ENCODE measurements at regions not wholly inside any gene's neighbourhood (a gene's known extent, or its start where the extent isn't known, plus 50 kb on each side); places are given as distances from the start of the nearest gene placed in this dataset.

GRCh38 chr3:67790043-67790442, 135.6 kb upstream of the SUCLG2 start:
- intact Hi-C loops (cut with DNase I): loop anchor here in 2 of 4 donors (5.0 to 10.0 kb wide), 2 partner anchors 405 to 408 kb away; no protein-coding TSS in a partner anchor
- H3K4me1 ChIP-seq (ENCODE audit: control insufficient read depth, insufficient read depth, low read length): no peaks in the 10 kb centered on the region
- DNase-seq (peak in 1 of 3 donors; percentile 56), ATAC-seq (peak; percentile 41 to 48)
- H3K27me3 ChIP-seq (ENCODE audit: control insufficient read depth, insufficient read depth): no peaks in the 10 kb centered on the region
- H3K27ac ChIP-seq (ENCODE audit: low read length): no peak overlapping the region
- 35% methylated on average over 2 of the region's 2 CpGs for WGBS
- H3K9me3 ChIP-seq (ENCODE audit: control insufficient read depth, low read length): no peaks in the 10 kb centered on the region
- no peak overlapping the region for H3K4me3 ChIP-seq (ENCODE audit: low read length)

GRCh38 chr3:67788396-67788795, 134.0 kb upstream of the SUCLG2 start:
- no peaks in the 10 kb centered on the region for H3K9me3 ChIP-seq (ENCODE audit: control insufficient read depth, low read length)
- ATAC-seq: no peak
- H3K27ac ChIP-seq (ENCODE audit: low read length): no peak overlapping the region
- 63% methylated on average over 6 of the region's 6 CpGs for WGBS
- H3K4me3 ChIP-seq (ENCODE audit: low read length): no peak overlapping the region
- intact Hi-C loops (cut with DNase I): no loop called here
- no peaks in the 10 kb centered on the region for H3K4me1 ChIP-seq (ENCODE audit: control insufficient read depth, insufficient read depth, low read length)
- no peaks in the 10 kb centered on the region for H3K27me3 ChIP-seq (ENCODE audit: control insufficient read depth, insufficient read depth)
- DNase-seq: no peak

GRCh38 chr3:67783281-67784250, 129.2 kb upstream of the SUCLG2 start:
- Histone ChIP-seq H3K4me3 (ENCODE audit: low read length) (no peak overlapping the region), H3K4me1 (ENCODE audit: control insufficient read depth, insufficient read depth, low read length) (no peaks in the 10 kb centered on the region), H3K27me3 (ENCODE audit: control insufficient read depth, insufficient read depth) (no peaks in the 10 kb centered on the region), H3K27ac (ENCODE audit: low read length) (no peak overlapping the region), H3K9me3 (ENCODE audit: control insufficient read depth, low read length) (no peaks in the 10 kb centered on the region)
- no peak for ATAC-seq
- 57% methylated on average over 3 of the region's 3 CpGs for WGBS
- DNase-seq: no peak
- intact Hi-C loops (cut with DNase I): no loop called here

GRCh38 chr3:67781871-67782270, 127.5 kb upstream of the SUCLG2 start:
- Histone ChIP-seq H3K27ac (ENCODE audit: low read length) (no peak overlapping the region), H3K4me1 (ENCODE audit: control insufficient read depth, insufficient read depth, low read length) (no peaks in the 10 kb centered on the region), H3K27me3 (ENCODE audit: control insufficient read depth, insufficient read depth) (no peaks in the 10 kb centered on the region), H3K9me3 (ENCODE audit: control insufficient read depth, low read length) (no peaks in the 10 kb centered on the region), H3K4me3 (ENCODE audit: low read length) (no peak overlapping the region)
- DNase-seq: no peak
- ATAC-seq: no peak
- WGBS: 95% methylated on average over 7 of the region's 7 CpGs
- intact Hi-C loops (cut with DNase I): no loop called here

GRCh38 chr3:67781218-67781617, 126.8 kb upstream of the SUCLG2 start:
- intact Hi-C loops (cut with DNase I): no loop called here
- Histone ChIP-seq H3K27me3 (ENCODE audit: control insufficient read depth, insufficient read depth) (no peaks in the 10 kb centered on the region), H3K9me3 (ENCODE audit: control insufficient read depth, low read length) (no peaks in the 10 kb centered on the region), H3K4me3 (ENCODE audit: low read length) (no peak overlapping the region), H3K4me1 (ENCODE audit: control insufficient read depth, insufficient read depth, low read length) (no peaks in the 10 kb centered on the region), H3K27ac (ENCODE audit: low read length) (no peak overlapping the region)
- ATAC-seq: no peak
- DNase-seq: no peak
- 90% methylated on average over 11 of the region's 11 CpGs for WGBS

GRCh38 chr3:67774676-67775075, 120.3 kb upstream of the SUCLG2 start:
- ATAC-seq (no peak), DNase-seq (peak in 1 of 3 donors; percentile 35)
- Histone ChIP-seq H3K27ac (ENCODE audit: low read length) (no peak overlapping the region), H3K4me3 (ENCODE audit: low read length) (no peak overlapping the region), H3K27me3 (ENCODE audit: control insufficient read depth, insufficient read depth) (no peaks in the 10 kb centered on the region), H3K9me3 (ENCODE audit: control insufficient read depth, low read length) (no peaks in the 10 kb centered on the region), H3K4me1 (ENCODE audit: control insufficient read depth, insufficient read depth, low read length) (no peaks in the 10 kb centered on the region)
- intact Hi-C loops (cut with DNase I): no loop called here
- WGBS: 86% methylated on average over 7 of the region's 7 CpGs

- Histone ChIP-seq H3K27ac (ENCODE audit: low read length) (no peak overlapping the region), H3K9me3 (ENCODE audit: control insufficient read depth, low read length) (no peaks in the 10 kb centered on the region), H3K4me3 (ENCODE audit: low read length) (no peak overlapping the region), H3K4me1 (ENCODE audit: control insufficient read depth, insufficient read depth, low read length) (no peaks in the 10 kb centered on the region), H3K27me3 (ENCODE audit: control insufficient read depth, insufficient read depth) (no peaks in the 10 kb centered on the region)
- ATAC-seq: no peak
- WGBS: 86% methylated on average over 2 of the region's 2 CpGs
- DNase-seq: no peak
- intact Hi-C loops (cut with DNase I): no loop called here
These were observed 111.2 kb upstream of the SUCLG2 start for GRCh38 chr3:67765575-67765974.

GRCh38 chr3:67745296-67745695, 90.9 kb upstream of the SUCLG2 start:
- H3K9me3 ChIP-seq (ENCODE audit: control insufficient read depth, low read length): no peaks in the 10 kb centered on the region
- H3K27me3 ChIP-seq (ENCODE audit: control insufficient read depth, insufficient read depth): no peaks in the 10 kb centered on the region
- H3K4me3 ChIP-seq (ENCODE audit: low read length): no peak overlapping the region
- no peak for ATAC-seq
- no peak overlapping the region for H3K27ac ChIP-seq (ENCODE audit: low read length)
- no peak for DNase-seq
- 64% methylated on average over 1 of the region's 1 CpG for WGBS
- H3K4me1 ChIP-seq (ENCODE audit: control insufficient read depth, insufficient read depth, low read length): no peaks in the 10 kb centered on the region
- intact Hi-C loops (cut with DNase I): no loop called here

- no peak for DNase-seq
- Histone ChIP-seq H3K4me3 (ENCODE audit: low read length) (no peak overlapping the region), H3K4me1 (ENCODE audit: control insufficient read depth, insufficient read depth, low read length) (no peaks in the 10 kb centered on the region), H3K27ac (ENCODE audit: low read length) (no peak overlapping the region), H3K9me3 (ENCODE audit: control insufficient read depth, low read length) (no peaks in the 10 kb centered on the region), H3K27me3 (ENCODE audit: control insufficient read depth, insufficient read depth) (no peaks in the 10 kb centered on the region)
- no peak for ATAC-seq
- intact Hi-C loops (cut with DNase I): no loop called here
These were observed 90.3 kb upstream of the SUCLG2 start for GRCh38 chr3:67744699-67745098.

GRCh38 chr3:67739851-67740250, 85.4 kb upstream of the SUCLG2 start:
- Histone ChIP-seq H3K9me3 (ENCODE audit: control insufficient read depth, low read length) (no peaks in the 10 kb centered on the region), H3K4me3 (ENCODE audit: low read length) (no peak overlapping the region), H3K4me1 (ENCODE audit: control insufficient read depth, insufficient read depth, low read length) (no peaks in the 10 kb centered on the region), H3K27me3 (ENCODE audit: control insufficient read depth, insufficient read depth) (no peaks in the 10 kb centered on the region), H3K27ac (ENCODE audit: low read length) (no peak overlapping the region)
- ATAC-seq (no peak), DNase-seq (no peak)
- intact Hi-C loops (cut with DNase I): no loop called here

GRCh38 chr3:67737906-67738865, 83.8 kb upstream of the SUCLG2 start:
- Histone ChIP-seq H3K4me3 (ENCODE audit: low read length) (no peak overlapping the region), H3K27me3 (ENCODE audit: control insufficient read depth, insufficient read depth) (no peaks in the 10 kb centered on the region), H3K27ac (ENCODE audit: low read length) (no peak overlapping the region), H3K4me1 (ENCODE audit: control insufficient read depth, insufficient read depth, low read length) (no peaks in the 10 kb centered on the region), H3K9me3 (ENCODE audit: control insufficient read depth, low read length) (no peaks in the 10 kb centered on the region)
- no peak for ATAC-seq
- intact Hi-C loops (cut with DNase I): no loop called here
- WGBS: 90% methylated on average over 9 of the region's 9 CpGs
- DNase-seq: no peak

Measured in right cardiac atrium (tissue), 5 donors.